Endothelial cell of umbilical vein (primary cell): ENCODE measurements at regions not wholly inside any gene's neighbourhood (a gene's known extent, or its start where the extent isn't known, plus 50 kb on each side); places are given as distances from the start of the nearest gene placed in this dataset.

Experiments used
- BruUV-seq: library from RNA; stranded (reverse); fragments of 400-500 nt; replicated peaks from 2 replicates; lab custom pipeline; 2021; lab: Mats Ljungman, UMichigan
- CTCF ChIA-PET: fragments of 300-600, 350-600 bp; sonication (Branson Sonifier 250); formaldehyde crosslinking; loops from one replicate; lab custom pipeline; 2021; ENCODE audit warnings: antibody characterized with exemption, inconsistent platforms; lab: Charles Lee
- POLR2A ChIA-PET: fragments of 300-600, 350-600 bp; sonication (Branson Sonifier 250); formaldehyde crosslinking; loops from one replicate; lab custom pipeline; 2021; ENCODE audit warnings: antibody characterized with exemption, inconsistent platforms; lab: Charles Lee
- DNase-seq: peaks from one replicate; pipeline ENCODE4 v3.0.0-alpha.2; 2011; ENCODE audit warnings: low read depth, low spot score
- FAIRE-seq: peaks from 2 replicates; lab custom pipeline; 2011; peaks lifted over from hg19 to GRCh38; lab: Jason Lieb, UNC
- H2AFZ ChIP-seq: 2 replicates; pipeline ENCODE4 v1.6.0; 2012; ENCODE audit warnings: low read depth, low read length, control low read depth, inconsistent platforms
- H3K27ac ChIP-seq: 2 replicates; pipeline ENCODE4 v1.5.1; 2011; ENCODE audit warnings: low read depth, mild to moderate bottlenecking, control low read depth, low read length, moderate library complexity; ENCODE audit not compliant: insufficient read depth
- H3K27me3 ChIP-seq, 2 experiments: 2 replicates each; pipeline versions ENCODE4 v1.6.0 to v1.6.1; 2011; ENCODE audit warnings: low read length in 2 of 2, mixed read lengths in 1 of 2; ENCODE audit not compliant: control insufficient read depth in 2 of 2, insufficient read depth in 2 of 2
- H3K36me3 ChIP-seq, 2 experiments: 2 replicates in 1 of 2; 3 replicates in 1 of 2; pipeline ENCODE4 v1.5.1; 2011; ENCODE audit warnings: low read length in 2 of 2, mild to moderate bottlenecking in 1 of 2, moderate library complexity in 1 of 2; ENCODE audit not compliant: control insufficient read depth in 2 of 2, insufficient read depth in 2 of 2; ENCODE audit errors: extremely low read depth in 1 of 2
- H3K4me1 ChIP-seq: 3 replicates; pipeline ENCODE4 v1.5.1; 2011; ENCODE audit warnings: mild to moderate bottlenecking, low read length; ENCODE audit not compliant: control insufficient read depth, insufficient read depth; ENCODE audit errors: extremely low read depth
- H3K4me2 ChIP-seq: 2 replicates; pipeline ENCODE4 v1.6.1; 2011; ENCODE audit warnings: low read length, control low read depth, mixed read lengths; ENCODE audit not compliant: insufficient read depth
- H3K4me3 ChIP-seq, 3 experiments: fragments of 200-600 bp in 1 of 3; sonication (generic), shearing (Covaris generic) in 1 of 3; replicated peaks in 1 of 3; 2 replicates each; pipeline ENCODE4 v1.5.1; 2011 to 2016; ENCODE audit warnings: control low read depth in 3 of 3, low read length in 3 of 3, mild to moderate bottlenecking in 2 of 3, inconsistent platforms in 1 of 3, low read depth in 1 of 3, moderate library complexity in 1 of 3; ENCODE audit not compliant: insufficient read depth in 1 of 3
- H3K79me2 ChIP-seq: 2 replicates; pipeline ENCODE4 v1.6.0; 2012; ENCODE audit warnings: low read length, inconsistent platforms; ENCODE audit not compliant: control insufficient read depth, insufficient read depth
- H3K9ac ChIP-seq: replicated peaks from 2 replicates; pipeline ENCODE3; 2011; ENCODE audit warnings: low read length, control low read depth; ENCODE audit not compliant: insufficient read depth; ENCODE audit errors: extremely low read depth
- H3K9me1 ChIP-seq: replicated peaks from 3 replicates; pipeline ENCODE4 v1.6.0; 2011; ENCODE audit warnings: mild to moderate bottlenecking, low read length; ENCODE audit not compliant: control insufficient read depth, insufficient read depth; ENCODE audit errors: extremely low read depth
- H3K9me3 ChIP-seq: replicated peaks from 2 replicates; pipeline ENCODE4 v1.5.1; 2012; ENCODE audit warnings: low read length, inconsistent platforms; ENCODE audit not compliant: control insufficient read depth, insufficient read depth
- H4K20me1 ChIP-seq: replicated peaks from 2 replicates; pipeline ENCODE3; 2011; ENCODE audit warnings: mild to moderate bottlenecking, low read length; ENCODE audit not compliant: control insufficient read depth, insufficient read depth; ENCODE audit errors: extremely low read depth
- EZH2 ChIP-seq: IDR thresholded peaks from 2 replicates; pipeline ENCODE4 v1.6.1; 2012; ENCODE audit warnings: borderline replicate concordance, low read depth, mild to moderate bottlenecking, moderate library complexity, low read length, inconsistent platforms; ENCODE audit not compliant: severe bottlenecking
- FOS ChIP-seq: IDR thresholded peaks from 2 replicates; pipeline ENCODE4 v1.6.1; 2011; ENCODE audit warnings: mild to moderate bottlenecking, low read length, moderate library complexity, borderline replicate concordance; ENCODE audit not compliant: insufficient read depth
- GATA2 ChIP-seq: IDR thresholded peaks from 2 replicates; pipeline ENCODE4 v1.7.0; 2011; ENCODE audit warnings: low read depth, mild to moderate bottlenecking, moderate library complexity, mixed read lengths, low read length; ENCODE audit not compliant: insufficient read length, insufficient read depth
- JUN ChIP-seq: IDR thresholded peaks from 2 replicates; pipeline ENCODE4 v1.6.1; 2011; ENCODE audit warnings: borderline replicate concordance, low read depth; ENCODE audit not compliant: insufficient read length, insufficient read depth
- MYC ChIP-seq: IDR thresholded peaks from one replicate; pipeline ENCODE4 v1.6.1; 2011; ENCODE audit warnings: mild to moderate bottlenecking, low read depth, low read length
- POLR2A ChIP-seq: IDR thresholded peaks from 2 replicates; pipeline ENCODE4 v1.6.1; 2012; ENCODE audit warnings: low read depth, mild to moderate bottlenecking, control low read depth, low read length
- POLR2AphosphoS5 ChIP-seq: IDR thresholded peaks from 2 replicates; pipeline ENCODE4 v1.6.1; 2012; ENCODE audit warnings: low read depth, mild to moderate bottlenecking, control low read depth, low read length, moderate library complexity; ENCODE audit not compliant: insufficient read depth
- dilution Hi-C: fragments of 300-500 bp; cut with MboI; formaldehyde crosslinking; loops from one replicate; pipeline ENCODE4 v1.15.0; 2019; ENCODE audit warnings: low sequenced_read_pairs; ENCODE audit not compliant: extremely low pct_ligation_motif_present
- intact Hi-C: fragments of 100-400 bp; cut with micrococcal nuclease; formaldehyde crosslinking; loops from one replicate; pipeline ENCODE4 v1.10.0; 2022
- TF ChIP-seq, protein P1 (sequence below), 2 donors: IDR thresholded peaks; 1 replicate in 1 of 2; 2 replicates in 1 of 2; pipeline ENCODE4 v1.5.1; 2011; ENCODE audit warnings: low read length in 2 of 2, mild to moderate bottlenecking in 2 of 2, moderate library complexity in 2 of 2, control low read depth in 1 of 2, inconsistent platforms in 1 of 2, low read depth in 1 of 2; ENCODE audit not compliant: insufficient read depth in 1 of 2; ENCODE audit errors: extremely low read depth in 1 of 2
- TF ChIP-seq, protein P2 (sequence below): IDR thresholded peaks from 2 replicates; pipeline ENCODE4 v1.6.1; 2011; ENCODE audit not compliant: insufficient read depth, insufficient read length

DNA sequence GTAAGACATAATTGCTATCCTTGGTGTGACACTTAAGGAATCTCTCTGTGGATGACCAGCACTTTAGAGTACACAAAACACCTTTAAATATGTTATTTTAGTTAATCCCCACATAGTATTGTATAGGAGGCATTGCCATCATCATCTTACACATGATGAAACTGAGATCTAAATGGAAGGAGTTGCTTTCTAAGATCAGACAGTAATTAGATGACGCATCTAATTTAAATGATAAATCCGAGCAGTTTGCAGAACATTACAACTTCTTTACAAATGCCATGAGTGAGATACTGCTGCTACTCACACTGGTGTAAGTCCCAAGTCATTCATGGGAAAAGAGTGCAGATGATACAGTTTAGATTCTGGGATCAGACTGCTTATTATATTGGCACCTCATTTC lies 431.9 kb downstream of the MFSD1 start:
- intact Hi-C loops (no loop called here), dilution Hi-C loops (no loop called here)

DNA sequence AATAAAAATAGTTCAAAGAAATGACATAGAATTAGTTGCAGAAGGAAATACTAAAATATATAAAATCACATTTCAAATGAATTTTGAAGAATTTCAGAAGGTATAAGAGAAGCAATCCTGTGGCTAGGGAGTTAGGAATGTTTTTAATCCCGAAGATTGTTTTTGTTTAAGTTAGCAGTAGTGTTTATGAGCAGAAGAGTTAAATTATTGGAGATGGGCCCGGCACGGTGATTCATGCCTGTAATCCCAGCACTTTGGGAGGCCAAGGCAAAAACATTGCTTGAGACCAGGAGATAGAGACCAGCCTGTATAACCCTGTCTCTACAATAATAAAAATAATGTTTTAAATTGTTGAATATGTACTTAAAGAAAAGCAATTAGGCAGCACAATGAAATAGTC lies 432.5 kb downstream of the MFSD1 start:
- no TSS peak for BruUV-seq
- dilution Hi-C loops: no loop called here
- Histone ChIP-seq H4K20me1 (no peaks in the 10 kb centered on the region), H3K27me3 (peaks cover 0 to 2% of the 10 kb centered on the region in 2 experiments), H3K9me1 (no peaks in the 10 kb centered on the region), H3K4me3 (no peak overlapping the region), H3K36me3 (no peaks in the 10 kb centered on the region), H3K9ac (no peak overlapping the region), H2AFZ (no peak overlapping the region), H3K9me3 (no peaks in the 10 kb centered on the region), H3K79me2 (no peaks in the 10 kb centered on the region), H3K4me1 (no peaks in the 10 kb centered on the region), H3K4me2 (no peak overlapping the region), H3K27ac (no peak overlapping the region)
- ChIA-PET CTCF (no interaction called here), POLR2A (no interaction called here)
- DNase-seq (peak; percentile 78), FAIRE-seq (no peak)
- intact Hi-C loops: no loop called here
- TF ChIP-seq GATA2: no peak
- TF ChIP-seq POLR2A: no peak
- no peak for TF ChIP-seq POLR2AphosphoS5
- no peak for TF ChIP-seq FOS
- TF ChIP-seq, protein P1, sequence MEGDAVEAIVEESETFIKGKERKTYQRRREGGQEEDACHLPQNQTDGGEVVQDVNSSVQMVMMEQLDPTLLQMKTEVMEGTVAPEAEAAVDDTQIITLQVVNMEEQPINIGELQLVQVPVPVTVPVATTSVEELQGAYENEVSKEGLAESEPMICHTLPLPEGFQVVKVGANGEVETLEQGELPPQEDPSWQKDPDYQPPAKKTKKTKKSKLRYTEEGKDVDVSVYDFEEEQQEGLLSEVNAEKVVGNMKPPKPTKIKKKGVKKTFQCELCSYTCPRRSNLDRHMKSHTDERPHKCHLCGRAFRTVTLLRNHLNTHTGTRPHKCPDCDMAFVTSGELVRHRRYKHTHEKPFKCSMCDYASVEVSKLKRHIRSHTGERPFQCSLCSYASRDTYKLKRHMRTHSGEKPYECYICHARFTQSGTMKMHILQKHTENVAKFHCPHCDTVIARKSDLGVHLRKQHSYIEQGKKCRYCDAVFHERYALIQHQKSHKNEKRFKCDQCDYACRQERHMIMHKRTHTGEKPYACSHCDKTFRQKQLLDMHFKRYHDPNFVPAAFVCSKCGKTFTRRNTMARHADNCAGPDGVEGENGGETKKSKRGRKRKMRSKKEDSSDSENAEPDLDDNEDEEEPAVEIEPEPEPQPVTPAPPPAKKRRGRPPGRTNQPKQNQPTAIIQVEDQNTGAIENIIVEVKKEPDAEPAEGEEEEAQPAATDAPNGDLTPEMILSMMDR (IDR thresholded peaks at IDR 0.05; ENCODE audit: extremely low read depth in 1 of 2, insufficient read depth in 1 of 2, low read depth in 1 of 2, low read length in 2 of 2): no peak
- no peak for TF ChIP-seq JUN
- no peak for TF ChIP-seq EZH2
- no peak for TF ChIP-seq MYC
- TF ChIP-seq, protein P2, sequence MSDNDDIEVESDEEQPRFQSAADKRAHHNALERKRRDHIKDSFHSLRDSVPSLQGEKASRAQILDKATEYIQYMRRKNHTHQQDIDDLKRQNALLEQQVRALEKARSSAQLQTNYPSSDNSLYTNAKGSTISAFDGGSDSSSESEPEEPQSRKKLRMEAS: no peak

More for the DNA sequence above, 431.9 kb downstream of the MFSD1 start:
- Histone ChIP-seq H3K4me1 (no peaks in the 10 kb centered on the region), H3K9me3 (no peaks in the 10 kb centered on the region), H3K36me3 (no peaks in the 10 kb centered on the region), H3K4me3 (no peak overlapping the region), H3K27ac (no peak overlapping the region), H3K27me3 (peaks cover 0 to 2% of the 10 kb centered on the region in 2 experiments), H3K9ac (no peak overlapping the region), H3K79me2 (no peaks in the 10 kb centered on the region), H4K20me1 (no peaks in the 10 kb centered on the region), H3K9me1 (no peaks in the 10 kb centered on the region), H2AFZ (no peak overlapping the region), H3K4me2 (no peak overlapping the region)
- no TSS peak for BruUV-seq
- POLR2A ChIA-PET: no interaction called here
- no peak for DNase-seq
- CTCF ChIA-PET: no interaction called here
- no peak for FAIRE-seq
- TF ChIP-seq, protein P1 (IDR thresholded peaks at IDR 0.05; ENCODE audit: extremely low read depth in 1 of 2, insufficient read depth in 1 of 2, low read depth in 1 of 2, low read length in 2 of 2): no peak
